SU-DHL-6 (cell line): ENCODE measurements at regions not wholly inside any gene's neighbourhood (a gene's known extent, or its start where the extent isn't known, plus 50 kb on each side); places are given as distances from the start of the nearest gene placed in this dataset.

ENCODE experiments used
- H2AFZ ChIP-seq: fragments of 200-600 bp; sonication (generic); 2 replicates; pipeline ENCODE4 v1.6.1; 2014; ENCODE audit warnings: low read depth, mild to moderate bottlenecking, moderate library complexity, mixed read lengths, antibody characterized with exemption, low read length; ENCODE audit not compliant: severe bottlenecking
- H3F3A ChIP-seq: fragments of 200-600 bp; shearing (Covaris generic); 2 replicates; pipeline ENCODE4 v1.6.0; 2016; ENCODE audit warnings: antibody characterized with exemption, mild to moderate bottlenecking; ENCODE audit not compliant: insufficient read depth
- H3K27ac ChIP-seq: fragments of 200-600 bp; sonication (generic); 2 replicates; pipeline ENCODE4 v1.5.1; 2016; ENCODE audit warnings: low read depth, mild to moderate bottlenecking, low read length, moderate library complexity, mixed read lengths
- H3K27me3 ChIP-seq: fragments of 200-600 bp; sonication (generic), shearing (Covaris generic); 2 replicates; pipeline ENCODE4 v1.6.0; 2014; ENCODE audit warnings: mild to moderate bottlenecking, low read length
- H3K36me3 ChIP-seq: fragments of 200-600 bp; sonication (generic); 2 replicates; pipeline ENCODE4 v1.6.1; 2014; ENCODE audit warnings: mild to moderate bottlenecking, low read length, mixed read lengths
- H3K4me2 ChIP-seq: fragments of 300-600, 200-600 bp; shearing (Covaris generic), sonication (generic); 2 replicates; pipeline ENCODE4 v1.6.0; 2014; ENCODE audit warnings: low read length, low read depth, mild to moderate bottlenecking; ENCODE audit not compliant: poor library complexity, severe bottlenecking
- H3K4me3 ChIP-seq: fragments of 200-600 bp; sonication (generic); 2 replicates; pipeline ENCODE4 v1.5.1; 2014; ENCODE audit warnings: antibody characterized with exemption, low read length, mild to moderate bottlenecking, mixed read lengths; ENCODE audit not compliant: insufficient read depth, poor library complexity, severe bottlenecking
- H3K79me2 ChIP-seq: fragments of 200-600 bp; sonication (generic); 2 replicates; pipeline ENCODE4 v1.6.1; 2014; ENCODE audit warnings: mild to moderate bottlenecking, low read length, moderate library complexity; ENCODE audit not compliant: insufficient read depth
- H3K9ac ChIP-seq: fragments of 200-600 bp; sonication (generic); 2 replicates; pipeline ENCODE4 v1.7.0; 2014; ENCODE audit warnings: mild to moderate bottlenecking, low read length
- H3K9me2 ChIP-seq: fragments of 200-600 bp; sonication (generic); replicated peaks from 2 replicates; pipeline ENCODE4 v1.6.1; 2014; ENCODE audit warnings: low read length; ENCODE audit not compliant: insufficient read depth
- H3K9me3 ChIP-seq: fragments of 200-600 bp; sonication (generic); 2 replicates; pipeline ENCODE4 v1.6.1; 2014; ENCODE audit warnings: low read length, mixed read lengths; ENCODE audit not compliant: insufficient read depth
- H4K20me1 ChIP-seq: fragments of 200-600 bp; sonication (generic); 2 replicates; pipeline ENCODE4 v1.6.1; 2014; ENCODE audit warnings: low read depth, mild to moderate bottlenecking, antibody characterized with exemption, low read length, moderate library complexity, mixed read lengths
- EZH2phosphoT487 ChIP-seq: fragments of 200-600 bp; sonication (generic), shearing (Covaris generic); conservative IDR thresholded peaks from 2 replicates; pipeline ENCODE4 v1.6.1; 2018; ENCODE audit warnings: mild to moderate bottlenecking, antibody characterized with exemption, low read length, moderate library complexity, mixed read lengths
- TF ChIP-seq, protein P1 (sequence below): fragments of 200-600 bp; sonication (generic); IDR thresholded peaks from one replicate; pipeline ENCODE4 v1.5.1; 2017; ENCODE audit warnings: antibody characterized with exemption, mild to moderate bottlenecking, low read length, moderate library complexity; ENCODE audit not compliant: insufficient read depth, poor library complexity, severe bottlenecking

DNA sequence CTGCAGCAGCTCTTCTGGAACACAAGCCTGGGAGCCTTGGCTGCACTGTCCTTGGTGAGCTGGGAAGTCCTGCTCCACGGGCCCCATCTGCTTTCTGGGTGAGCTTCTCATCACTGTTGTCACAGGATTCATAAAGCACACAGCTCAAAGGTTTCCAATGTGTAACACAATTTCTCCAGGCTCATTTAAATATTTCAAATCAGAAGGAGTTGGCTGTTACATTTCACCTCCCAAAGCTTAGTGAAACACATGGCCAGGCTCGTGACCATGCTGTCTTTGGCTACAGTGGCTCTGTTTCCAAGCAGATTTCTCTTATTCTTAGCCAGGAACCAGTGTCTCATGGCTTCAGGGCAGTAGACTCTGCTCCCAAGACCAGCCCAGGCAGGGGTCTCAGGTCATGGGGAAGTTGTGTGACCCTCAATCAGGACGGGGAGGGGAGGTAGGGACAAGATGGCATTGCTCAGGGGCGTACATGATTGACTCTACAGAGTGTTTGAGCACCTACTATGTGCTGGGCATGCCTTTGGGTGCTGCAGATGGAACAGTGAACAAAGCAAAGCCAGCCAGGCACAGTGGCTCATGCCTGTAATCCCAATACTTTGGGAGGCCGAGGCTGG is 353.0 kb downstream of the NPHP4 start:
- no peaks in the 10 kb centered on the region for H3K79me2 ChIP-seq
- H3K27ac ChIP-seq, result no peak overlapping the region
- no peaks in the 10 kb centered on the region for H3K9me3 ChIP-seq
- H2AFZ ChIP-seq, result no peak overlapping the region
- H3K9ac ChIP-seq, result no peak overlapping the region
- no peak for TF ChIP-seq EZH2phosphoT487
- TF ChIP-seq, protein P1, sequence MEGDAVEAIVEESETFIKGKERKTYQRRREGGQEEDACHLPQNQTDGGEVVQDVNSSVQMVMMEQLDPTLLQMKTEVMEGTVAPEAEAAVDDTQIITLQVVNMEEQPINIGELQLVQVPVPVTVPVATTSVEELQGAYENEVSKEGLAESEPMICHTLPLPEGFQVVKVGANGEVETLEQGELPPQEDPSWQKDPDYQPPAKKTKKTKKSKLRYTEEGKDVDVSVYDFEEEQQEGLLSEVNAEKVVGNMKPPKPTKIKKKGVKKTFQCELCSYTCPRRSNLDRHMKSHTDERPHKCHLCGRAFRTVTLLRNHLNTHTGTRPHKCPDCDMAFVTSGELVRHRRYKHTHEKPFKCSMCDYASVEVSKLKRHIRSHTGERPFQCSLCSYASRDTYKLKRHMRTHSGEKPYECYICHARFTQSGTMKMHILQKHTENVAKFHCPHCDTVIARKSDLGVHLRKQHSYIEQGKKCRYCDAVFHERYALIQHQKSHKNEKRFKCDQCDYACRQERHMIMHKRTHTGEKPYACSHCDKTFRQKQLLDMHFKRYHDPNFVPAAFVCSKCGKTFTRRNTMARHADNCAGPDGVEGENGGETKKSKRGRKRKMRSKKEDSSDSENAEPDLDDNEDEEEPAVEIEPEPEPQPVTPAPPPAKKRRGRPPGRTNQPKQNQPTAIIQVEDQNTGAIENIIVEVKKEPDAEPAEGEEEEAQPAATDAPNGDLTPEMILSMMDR, result no peak
- H3K4me2 ChIP-seq, result no peak overlapping the region
- no peaks in the 10 kb centered on the region for H3K9me2 ChIP-seq
- H3K36me3 ChIP-seq, result no peaks in the 10 kb centered on the region
- no peaks in the 10 kb centered on the region for H3F3A ChIP-seq
- no peaks in the 10 kb centered on the region for H4K20me1 ChIP-seq
- no peaks in the 10 kb centered on the region for H3K27me3 ChIP-seq
- no peak overlapping the region for H3K4me3 ChIP-seq

DNA sequence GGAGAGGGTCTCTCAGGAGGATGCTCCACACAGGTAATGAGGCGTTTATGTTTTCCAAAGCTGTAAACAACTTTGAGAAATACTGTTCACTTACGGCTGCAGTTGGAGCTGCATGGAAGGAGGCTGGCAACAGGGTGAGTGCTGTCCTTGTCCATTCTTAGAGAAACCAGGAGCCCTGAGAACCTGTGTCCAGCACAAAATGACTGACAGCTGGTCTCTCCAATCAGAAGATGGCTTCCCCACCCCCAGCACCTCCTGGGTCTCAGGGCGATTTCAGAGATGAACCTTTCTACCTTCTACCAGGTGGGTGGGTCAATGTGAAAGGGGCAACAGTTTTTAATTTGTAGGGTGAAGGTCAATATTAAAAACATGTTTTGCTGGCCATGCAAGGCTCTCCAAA is 353.6 kb downstream of the NPHP4 start:
- Histone ChIP-seq H3K9me2 (no peaks in the 10 kb centered on the region), H3K79me2 (no peaks in the 10 kb centered on the region), H3K27me3 (no peaks in the 10 kb centered on the region), H3K36me3 (no peaks in the 10 kb centered on the region), H3K9ac (no peak overlapping the region), H3K4me3 (no peak overlapping the region), H3F3A (no peaks in the 10 kb centered on the region), H2AFZ (no peak overlapping the region), H3K4me2 (no peak overlapping the region), H3K9me3 (no peaks in the 10 kb centered on the region), H3K27ac (no peak overlapping the region), H4K20me1 (no peaks in the 10 kb centered on the region)
- TF ChIP-seq, protein P1, result no peak

DNA sequence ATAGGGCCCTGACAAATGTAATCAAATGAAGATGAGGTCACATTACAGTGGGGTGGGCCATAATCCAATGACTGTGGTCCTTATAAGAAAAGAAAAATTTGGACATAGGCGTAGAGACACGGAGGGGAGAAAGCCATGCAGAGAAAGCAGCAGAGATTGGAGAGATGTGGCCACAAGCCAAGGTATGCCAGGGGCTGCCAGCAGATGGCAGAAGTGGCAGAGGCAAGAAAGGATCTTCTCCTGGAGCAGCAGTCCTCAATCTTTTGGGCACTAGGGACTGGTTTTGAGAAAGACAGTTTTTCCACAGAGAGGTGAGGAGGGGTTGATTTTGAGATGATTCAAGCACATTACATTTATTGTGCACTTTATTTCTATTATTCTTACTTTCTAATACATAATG is 355.1 kb downstream of the NPHP4 start:
- no peak overlapping the region for H3K9ac ChIP-seq
- TF ChIP-seq EZH2phosphoT487, result no peak
- TF ChIP-seq, protein P1, result no peak
- no peaks in the 10 kb centered on the region for H3K27me3 ChIP-seq
- no peaks in the 10 kb centered on the region for H3F3A ChIP-seq
- H3K79me2 ChIP-seq, result no peaks in the 10 kb centered on the region
- no peak overlapping the region for H3K4me2 ChIP-seq
- H3K9me2 ChIP-seq, result no peaks in the 10 kb centered on the region
- no peaks in the 10 kb centered on the region for H3K9me3 ChIP-seq
- H3K4me3 ChIP-seq, result no peak overlapping the region
- H4K20me1 ChIP-seq, result no peaks in the 10 kb centered on the region
- H3K36me3 ChIP-seq, result no peaks in the 10 kb centered on the region
- H2AFZ ChIP-seq, result no peak overlapping the region
- no peak overlapping the region for H3K27ac ChIP-seq
